HK-2 (cell line): ENCODE measurements at regions not wholly inside any gene's neighbourhood (a gene's known extent, or its start where the extent isn't known, plus 50 kb on each side); places are given as distances from the start of the nearest gene placed in this dataset.
"Not testable (repeated sequence)": the region's sequence is repeated elsewhere in the genome, so short reads cannot be mapped to it uniquely, and the experiment has no call there.

ENCODE experiments used
- DNase-seq: peaks from one replicate; pipeline ENCODE4 v3.0.0-alpha.2; 2018; ENCODE audit not compliant: unreplicated experiment

- DNase-seq: not testable (repeated sequence)
Measured at GRCh38 chr4:45248106-45248505, 521.8 kb upstream of the GNPDA2 start.

DNA sequence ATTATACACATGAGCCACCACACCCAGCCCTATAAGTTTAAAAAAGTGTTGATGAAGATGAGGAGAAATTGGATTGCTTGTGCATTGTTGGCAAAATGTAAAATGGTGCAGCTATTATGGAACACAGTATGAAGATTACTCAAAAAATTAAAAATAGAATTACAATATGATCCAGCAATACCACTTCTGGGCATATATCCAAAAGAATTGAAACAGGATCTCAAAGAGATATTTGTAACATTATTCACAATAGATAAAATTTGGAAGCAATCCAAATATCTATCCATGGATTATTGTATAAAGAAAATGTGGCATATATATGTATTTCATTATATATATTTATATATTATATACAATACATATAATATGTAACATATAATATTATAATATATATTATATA lies 515.6 kb upstream of the GNPDA2 start:
- DNase-seq: no peak

GRCh38 chr4:45229206-45229605 lies 502.9 kb upstream of the GNPDA2 start:
- no peak for DNase-seq

DNA sequence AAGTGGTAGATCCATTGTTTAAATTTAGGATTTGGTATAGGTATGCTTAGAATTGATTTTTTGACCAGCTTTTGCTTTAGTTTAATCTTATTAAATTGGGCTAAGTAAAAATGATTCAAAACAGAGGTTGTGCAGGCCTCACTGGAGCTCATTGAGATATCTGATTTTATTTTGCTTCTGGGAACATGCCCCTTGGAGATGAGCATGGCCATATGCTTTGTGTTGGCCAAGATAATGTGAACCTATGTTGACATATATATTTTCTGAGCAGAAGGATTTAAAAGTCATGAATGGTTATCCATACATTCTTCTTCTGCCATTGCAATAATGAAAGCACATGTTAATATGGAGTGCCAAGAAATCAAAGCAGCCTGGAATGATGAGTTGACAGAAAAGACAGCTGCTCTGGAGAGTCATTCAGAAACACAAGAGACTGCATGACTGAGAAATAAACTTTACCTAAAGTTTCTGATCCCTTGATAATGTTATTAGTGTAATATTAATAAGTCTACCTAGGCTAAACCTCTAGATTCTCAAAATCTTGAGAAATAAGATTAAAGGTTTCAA lies 489.7 kb upstream of the GNPDA2 start:
- DNase-seq: no peak

GRCh38 chr4:45208476-45208875 lies 482.1 kb upstream of the GNPDA2 start:
- DNase-seq: not testable (repeated sequence)

DNA sequence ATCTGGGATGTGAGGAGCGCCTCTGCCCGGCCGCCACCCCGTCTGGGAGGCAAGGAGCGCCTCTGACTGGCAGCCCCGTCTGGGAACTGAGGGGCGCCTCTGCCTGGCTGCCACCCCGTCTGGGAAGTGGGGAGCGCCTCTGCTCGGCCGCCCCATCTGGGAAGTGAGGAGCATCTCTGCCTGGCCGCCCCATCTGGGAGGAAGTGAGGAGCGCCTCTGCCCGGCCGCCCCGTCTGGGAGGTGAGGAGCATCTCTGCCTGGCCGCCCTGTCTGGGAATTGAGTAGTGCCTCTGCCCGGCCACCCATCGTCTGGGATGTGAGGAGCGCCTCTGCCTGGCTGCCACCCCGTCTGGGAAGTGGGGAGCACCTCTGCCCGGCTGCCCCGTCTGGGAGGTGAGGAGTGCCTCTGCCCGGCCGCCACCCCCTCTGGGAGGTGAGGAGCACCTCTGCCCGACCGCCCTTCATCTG lies 481.5 kb upstream of the GNPDA2 start:
- not testable (repeated sequence) for DNase-seq

DNA sequence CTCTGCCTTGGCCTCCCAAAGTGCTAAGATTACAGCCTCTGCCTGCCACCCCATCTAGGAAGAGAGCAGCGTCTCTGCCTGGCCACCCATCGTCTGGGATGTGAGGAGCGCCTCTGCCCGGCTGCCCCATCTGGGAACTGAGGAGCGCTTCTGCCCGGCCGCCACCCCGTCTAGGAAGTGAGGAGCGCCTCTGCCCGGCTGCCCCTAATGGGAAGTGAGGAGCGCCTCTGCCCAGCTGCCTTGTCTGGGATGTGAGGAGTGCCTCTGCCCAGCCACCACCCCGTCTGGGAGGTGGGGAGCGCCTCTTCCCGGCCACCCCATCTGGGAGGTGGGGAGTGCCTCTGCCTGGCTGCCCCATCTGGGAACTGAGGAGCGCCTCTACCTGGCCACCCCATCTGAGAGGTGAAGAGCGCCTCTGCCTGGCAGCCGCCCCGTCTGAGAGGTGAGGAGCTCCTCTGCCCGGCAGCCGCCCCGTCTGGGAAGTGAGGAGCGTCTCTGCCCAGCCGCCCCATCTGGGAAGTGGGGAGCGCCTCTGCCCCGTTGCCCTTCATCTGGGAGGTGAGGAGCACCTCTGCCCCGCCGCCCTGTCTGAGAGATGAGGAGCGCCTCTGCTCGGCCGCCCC lies 481.0 kb upstream of the GNPDA2 start:
- DNase-seq: not testable (repeated sequence)

- DNase-seq: no peak
Measured at GRCh38 chr4:45199736-45200135, 473.4 kb upstream of the GNPDA2 start.

DNA sequence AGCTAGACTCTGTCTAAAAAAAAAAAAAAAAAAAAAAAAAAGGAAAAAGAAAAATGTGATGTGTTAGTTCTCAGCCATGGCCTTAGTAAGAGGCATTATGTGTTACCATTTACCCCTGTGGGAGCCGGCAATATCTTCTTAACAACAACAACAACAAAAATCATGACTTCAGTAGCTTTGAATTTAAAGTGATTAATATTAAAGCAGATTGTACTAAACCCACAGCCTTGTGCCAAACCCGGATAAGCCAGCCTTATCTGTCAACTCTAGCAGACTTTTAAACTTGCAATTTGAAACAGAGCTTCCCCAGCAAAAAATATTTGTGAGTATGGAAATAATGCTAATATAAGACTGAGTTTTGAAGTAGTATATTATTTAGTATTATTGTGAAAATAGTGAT lies 462.1 kb upstream of the GNPDA2 start:
- DNase-seq: no peak

GRCh38 chr4:45186249-45186648 lies 459.9 kb upstream of the GNPDA2 start:
- DNase-seq: no peak

DNA sequence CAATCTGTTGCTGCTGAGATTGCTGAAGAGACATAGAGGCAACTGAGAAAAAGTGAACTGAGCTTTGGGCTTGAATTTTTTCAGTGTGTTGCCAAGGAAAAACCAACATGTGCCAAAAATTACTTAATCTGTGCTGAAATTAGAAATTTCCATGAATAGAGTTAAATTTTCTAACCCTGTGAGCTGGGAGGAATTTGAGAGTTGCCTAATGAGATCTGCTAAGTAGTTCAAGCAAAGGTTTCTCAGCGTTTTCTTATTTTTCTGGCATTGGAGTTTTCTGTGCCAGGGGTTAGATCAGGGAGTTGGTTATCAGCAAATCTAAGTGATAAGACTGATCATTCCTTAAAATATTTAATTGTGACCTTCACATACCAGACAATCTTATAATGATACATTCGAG lies 457.5 kb upstream of the GNPDA2 start:
- DNase-seq: no peak

GRCh38 chr4:45172636-45173035 lies 446.3 kb upstream of the GNPDA2 start:
- no peak for DNase-seq

GRCh38 chr4:45160951-45161350 lies 434.6 kb upstream of the GNPDA2 start:
- no peak for DNase-seq

DNA sequence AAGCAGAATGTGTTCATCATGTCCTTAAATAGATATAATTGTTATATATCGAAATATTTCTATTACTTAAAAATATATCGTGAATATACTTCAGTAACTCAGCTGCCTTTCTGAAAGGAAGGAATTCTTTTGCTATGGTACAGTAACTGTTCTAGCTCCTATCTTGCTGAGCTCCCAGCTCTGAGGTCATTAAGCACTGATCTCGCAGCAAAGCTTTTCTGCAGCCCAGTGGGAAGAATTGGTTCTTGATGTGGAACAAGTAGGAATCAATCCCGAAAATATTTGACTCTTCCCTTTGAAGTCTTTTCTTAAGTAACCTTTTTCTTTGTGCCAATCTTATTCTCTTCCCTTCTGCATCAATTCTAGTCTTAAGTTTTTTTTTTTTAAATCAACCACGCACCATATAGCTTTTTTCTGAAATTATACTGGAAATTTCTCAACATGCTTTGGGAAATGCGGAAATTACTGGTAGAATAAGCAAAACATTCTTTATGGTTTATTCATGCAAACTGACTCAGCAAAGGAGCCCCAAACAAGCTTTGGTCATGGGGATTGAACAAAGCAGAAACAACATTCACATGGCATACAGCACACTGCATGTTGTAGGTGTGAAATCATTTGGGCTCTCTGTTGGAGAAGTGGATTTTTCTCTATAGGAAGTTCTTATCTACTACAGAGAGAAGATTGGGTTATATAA lies 428.9 kb upstream of the GNPDA2 start:
- DNase-seq: no peak

GRCh38 chr4:45147866-45148265 lies 421.5 kb upstream of the GNPDA2 start:
- no peak for DNase-seq

GRCh38 chr4:45131020-45131419 lies 404.7 kb upstream of the GNPDA2 start:
- DNase-seq: no peak

- DNase-seq: no peak
Measured at GRCh38 chr4:45122406-45122805, 396.1 kb upstream of the GNPDA2 start.

DNA sequence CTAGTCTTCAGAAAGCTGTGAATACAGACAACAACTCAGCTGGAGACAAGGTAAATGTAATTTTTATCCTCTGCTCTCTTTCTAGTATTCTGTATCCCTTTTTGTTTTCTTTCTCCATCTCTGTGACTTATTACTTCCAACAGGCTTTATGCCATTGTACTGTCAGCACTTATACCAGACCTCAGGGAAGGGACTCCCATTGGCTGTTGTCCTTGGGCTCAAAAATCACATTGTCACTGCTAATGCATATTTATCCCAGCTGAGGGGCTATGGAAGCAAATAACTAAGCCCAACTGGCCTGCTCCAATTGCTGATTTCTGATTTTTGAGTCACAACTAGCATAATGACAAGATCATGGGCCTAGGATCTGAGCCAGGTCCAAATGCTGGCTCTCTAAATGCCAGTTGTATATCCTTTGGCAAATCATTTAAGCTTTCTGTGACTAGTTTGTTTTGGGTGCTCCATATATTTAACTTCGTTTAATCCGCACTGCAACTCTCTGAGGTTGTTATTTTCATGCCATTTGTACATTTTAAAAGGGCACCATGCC lies 395.1 kb upstream of the GNPDA2 start:
- DNase-seq: no peak

DNA sequence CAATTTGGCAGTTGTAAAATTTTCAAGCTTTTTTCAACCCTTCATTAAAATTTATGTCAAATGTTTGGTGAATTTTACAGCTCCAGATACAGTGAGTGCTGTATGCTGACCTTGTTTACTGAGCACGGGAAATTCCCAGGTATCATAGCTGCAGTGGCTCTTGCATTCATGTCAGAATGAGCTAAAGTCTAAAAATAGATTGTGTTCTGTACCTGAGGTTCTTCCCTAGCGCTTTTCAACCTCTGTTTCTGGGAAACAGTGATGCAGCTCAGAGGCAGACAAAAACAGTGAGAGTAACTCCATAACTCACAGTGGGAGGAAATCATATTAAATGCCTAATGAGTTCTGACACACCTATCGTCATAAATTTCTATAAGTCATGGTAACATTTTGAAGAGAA lies 393.8 kb upstream of the GNPDA2 start:
- no peak for DNase-seq

GRCh38 chr4:45119376-45119775 lies 393.0 kb upstream of the GNPDA2 start:
- no peak for DNase-seq

DNA sequence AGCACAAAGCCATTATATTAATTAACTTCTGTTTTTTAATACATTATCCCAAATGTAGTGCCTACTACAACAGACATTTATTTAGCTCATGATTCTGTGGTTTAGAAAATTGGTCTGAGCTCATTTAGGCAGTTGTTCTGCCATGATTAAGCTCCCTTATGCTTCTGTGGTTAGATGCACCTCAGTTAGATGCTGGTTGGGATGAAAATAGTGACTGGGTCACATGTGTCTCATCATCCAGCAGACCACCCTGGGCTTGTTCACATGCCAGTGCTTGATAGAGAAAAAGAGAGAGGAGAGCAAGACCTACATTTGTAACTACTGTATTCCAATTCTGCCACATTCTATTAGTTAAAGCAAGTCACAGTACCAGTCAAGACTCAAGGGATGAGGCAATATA lies 376.4 kb upstream of the GNPDA2 start:
- DNase-seq: no peak

DNA sequence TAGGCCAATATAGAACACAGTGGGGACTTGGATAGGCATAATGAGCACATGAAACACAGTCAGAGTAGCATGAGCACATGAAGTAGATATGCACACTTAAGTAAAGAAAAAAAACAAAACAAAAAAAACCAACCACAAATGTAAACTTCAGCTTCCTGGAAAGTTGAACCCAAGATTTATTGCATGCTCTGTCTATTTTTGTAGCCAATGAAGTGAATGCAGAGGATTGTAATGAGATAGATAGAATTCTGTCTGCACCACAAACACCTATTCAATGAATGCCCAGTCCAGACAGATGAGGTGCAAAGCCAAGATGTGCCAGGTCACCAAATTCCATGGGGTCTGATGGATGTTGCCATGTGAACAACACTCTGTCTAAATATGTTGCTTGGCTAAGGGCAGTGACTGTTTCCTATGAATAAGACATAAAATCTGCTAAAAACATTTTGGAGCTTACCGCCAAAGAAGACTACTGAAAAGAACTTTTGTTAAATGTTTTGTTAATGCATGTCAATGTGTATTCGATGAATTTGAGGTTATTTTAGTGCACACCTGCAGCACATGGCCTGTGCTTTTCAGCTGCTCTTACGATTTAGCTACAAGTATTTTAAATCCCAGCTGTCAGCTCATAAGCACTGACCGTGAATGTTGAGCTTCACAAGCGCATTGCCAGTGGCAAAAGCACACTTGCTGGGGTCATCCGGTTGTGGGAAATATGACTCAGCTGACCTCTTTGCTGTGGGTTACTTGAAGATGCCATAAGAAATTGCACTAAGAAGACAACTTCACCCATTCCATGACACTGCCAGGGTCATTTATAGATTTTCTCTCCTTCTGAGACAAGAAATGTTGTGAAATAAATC lies 374.8 kb upstream of the GNPDA2 start:
- DNase-seq: no peak
